ENCODE measurements at regions not wholly inside any gene's neighbourhood (a gene's known extent, or its start where the extent isn't known, plus 50 kb on each side); places are given as distances from the start of the nearest gene placed in this dataset.

- TF ChIP-seq POLR2A (IDR thresholded peaks at IDR 0.05; ENCODE audit: low read depth, low read length), result no peak
- no peak for FAIRE-seq
- DNase-seq (ENCODE audit: insufficient read length, low spot score), result no peak
Measured at GRCh38 chr14:87231336-87232026, 761.5 kb downstream of the GALC start.

- TF ChIP-seq POLR2A (IDR thresholded peaks at IDR 0.05; ENCODE audit: low read depth, low read length), result no peak
- FAIRE-seq (no peak), DNase-seq (ENCODE audit: insufficient read length, low spot score) (no peak)
Measured at GRCh38 chr14:87230726-87231125, 762.3 kb downstream of the GALC start.

- FAIRE-seq, result no peak
- no peak for TF ChIP-seq POLR2A (IDR thresholded peaks at IDR 0.05; ENCODE audit: low read depth, low read length)
- no peak for DNase-seq (ENCODE audit: insufficient read length, low spot score)
Measured at GRCh38 chr14:87229131-87229530, 763.9 kb downstream of the GALC start.

DNA sequence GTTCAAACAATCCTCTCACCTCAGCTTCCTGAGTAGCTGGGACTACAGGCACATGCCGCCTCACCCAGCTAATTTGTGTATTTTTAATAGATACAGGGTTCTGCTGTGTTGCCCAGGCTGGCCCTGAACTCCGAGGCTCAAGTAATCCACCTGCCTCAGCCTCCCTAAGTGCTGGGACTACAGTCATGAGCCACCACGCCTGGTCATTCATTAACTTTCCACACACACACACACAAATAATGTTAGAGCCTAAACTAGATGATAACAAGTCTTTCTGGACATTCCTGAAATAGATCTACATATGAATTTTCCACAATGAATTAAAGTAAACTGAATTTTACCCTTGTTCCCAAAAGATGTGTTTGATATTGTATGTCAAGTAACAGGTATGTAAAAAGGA, 776.0 kb downstream of the GALC start:
- TF ChIP-seq POLR2A (IDR thresholded peaks at IDR 0.05; ENCODE audit: low read depth, low read length), result no peak
- FAIRE-seq (no peak), DNase-seq (ENCODE audit: insufficient read length, low spot score) (no peak)

- no peak for TF ChIP-seq POLR2A (IDR thresholded peaks at IDR 0.05; ENCODE audit: low read depth, low read length)
- DNase-seq (ENCODE audit: insufficient read length, low spot score) (no peak), FAIRE-seq (no peak)
Measured at GRCh38 chr14:87214558-87214957, 778.4 kb downstream of the GALC start.

GRCh38 chr14:87207756-87208155, 785.2 kb downstream of the GALC start:
- DNase-seq (ENCODE audit: insufficient read length, low spot score) (no peak), FAIRE-seq (no peak)
- TF ChIP-seq POLR2A (IDR thresholded peaks at IDR 0.05; ENCODE audit: low read depth, low read length), result no peak

GRCh38 chr14:87205811-87206210, 787.2 kb downstream of the GALC start:
- DNase-seq (ENCODE audit: insufficient read length, low spot score) (no peak), FAIRE-seq (no peak)
- TF ChIP-seq POLR2A (IDR thresholded peaks at IDR 0.05; ENCODE audit: low read depth, low read length), result no peak

GRCh38 chr14:87203346-87203745, 789.6 kb downstream of the GALC start:
- no peak for TF ChIP-seq POLR2A (IDR thresholded peaks at IDR 0.05; ENCODE audit: low read depth, low read length)
- DNase-seq (ENCODE audit: insufficient read length, low spot score) (no peak), FAIRE-seq (no peak)

GRCh38 chr14:87199381-87199780, 793.6 kb downstream of the GALC start:
- TF ChIP-seq POLR2A (IDR thresholded peaks at IDR 0.05; ENCODE audit: low read depth, low read length), result no peak
- FAIRE-seq, result no peak
- DNase-seq (ENCODE audit: insufficient read length, low spot score), result no peak

DNA sequence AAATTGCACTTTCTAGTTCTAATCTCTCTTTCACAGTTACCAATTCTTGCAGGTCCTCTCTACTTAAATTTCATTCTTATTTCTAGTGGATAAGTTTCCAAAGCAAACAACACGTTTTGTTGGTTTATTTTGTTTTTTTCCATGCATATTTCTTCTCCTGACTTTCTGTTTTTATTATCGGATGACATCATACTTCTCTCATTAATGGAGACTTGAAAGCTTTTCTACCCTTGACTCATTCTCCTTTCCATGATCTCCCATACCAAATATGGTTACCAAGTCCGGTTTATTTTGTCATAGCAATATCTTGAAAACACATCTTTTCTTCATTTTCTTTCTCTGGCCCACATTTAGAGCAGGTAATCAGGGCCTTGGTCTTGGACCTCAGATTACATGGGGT, 796.5 kb downstream of the GALC start:
- FAIRE-seq, result no peak
- no peak for TF ChIP-seq POLR2A (IDR thresholded peaks at IDR 0.05; ENCODE audit: low read depth, low read length)
- no peak for DNase-seq (ENCODE audit: insufficient read length, low spot score)

DNA sequence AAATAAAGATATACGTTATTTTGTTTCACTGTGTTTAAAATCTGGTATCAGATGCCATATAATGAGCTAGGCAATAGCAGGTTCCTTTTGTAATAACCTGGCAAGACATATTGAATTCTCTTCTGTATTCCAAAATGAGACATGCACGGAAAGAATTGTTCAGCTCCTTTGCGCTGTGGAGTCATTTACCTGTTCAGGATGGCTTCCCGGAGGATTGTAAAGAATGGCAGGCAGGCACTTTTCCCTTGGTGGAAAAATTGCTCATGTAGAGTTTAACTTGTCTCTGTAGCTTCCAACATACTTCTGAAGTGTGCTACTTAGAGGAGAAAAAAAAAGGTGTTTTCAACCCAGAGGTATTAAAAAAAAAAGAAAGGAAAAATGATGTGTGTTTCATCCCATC, 805.2 kb downstream of the GALC start:
- no peak for DNase-seq (ENCODE audit: insufficient read length, low spot score)
- no peak for TF ChIP-seq POLR2A (IDR thresholded peaks at IDR 0.05; ENCODE audit: low read depth, low read length)
- FAIRE-seq, result no peak

- no peak for DNase-seq (ENCODE audit: insufficient read length, low spot score)
- no peak for FAIRE-seq
- no peak for TF ChIP-seq POLR2A (IDR thresholded peaks at IDR 0.05; ENCODE audit: low read depth, low read length)
Measured at GRCh38 chr14:87186737-87187136, 806.2 kb downstream of the GALC start.

- no peak for DNase-seq (ENCODE audit: insufficient read length, low spot score)
- TF ChIP-seq POLR2A (IDR thresholded peaks at IDR 0.05; ENCODE audit: low read depth, low read length), result no peak
- no peak for FAIRE-seq
Measured at GRCh38 chr14:87185961-87186560, 806.9 kb downstream of the GALC start.

- TF ChIP-seq POLR2A (IDR thresholded peaks at IDR 0.05; ENCODE audit: low read depth, low read length), result no peak
- FAIRE-seq, result no peak
- no peak for DNase-seq (ENCODE audit: insufficient read length, low spot score)
Measured at GRCh38 chr14:87184180-87184579, 808.8 kb downstream of the GALC start.

- no peak for DNase-seq (ENCODE audit: insufficient read length, low spot score)
- no peak for FAIRE-seq
- TF ChIP-seq POLR2A (IDR thresholded peaks at IDR 0.05; ENCODE audit: low read depth, low read length), result no peak
Measured at GRCh38 chr14:87181288-87181687, 811.7 kb downstream of the GALC start.
